Natural killer cell (primary cell): ENCODE measurements at regions not wholly inside any gene's neighbourhood (a gene's known extent, or its start where the extent isn't known, plus 50 kb on each side); places are given as distances from the start of the nearest gene placed in this dataset.

Experiments
- ATAC-seq, 3 donors: fragments of 150-1000 bp in 2 of 3; fragments of 200-7000 bp in 1 of 3; cut with Tn5 transposase; 1 replicate in 1 of 3; 2 replicates in 2 of 3; pipeline ENCODE4 v1.10.0; 2021; ENCODE audit warnings: mild to moderate bottlenecking in 2 of 3, moderate library complexity in 2 of 3
- DNase-seq, 2 donors: peaks; one replicate each; pipeline versions ENCODE4 v3.0.0 to v3.0.0-alpha.2; 2013 to 2021; ENCODE audit warnings: mixed read lengths in 1 of 2
- H3K27ac ChIP-seq: one replicate; pipeline ENCODE4 v1.5.1; 2013; ENCODE audit warnings: mild to moderate bottlenecking, low read length
- H3K27me3 ChIP-seq: one replicate; pipeline ENCODE4 v1.6.1; 2013; ENCODE audit warnings: low read length; ENCODE audit not compliant: control insufficient read depth, insufficient read depth
- H3K36me3 ChIP-seq: one replicate; pipeline ENCODE4 v1.6.1; 2013; ENCODE audit warnings: low read length; ENCODE audit not compliant: control insufficient read depth, insufficient read depth
- H3K4me1 ChIP-seq: one replicate; pipeline ENCODE4 v1.6.1; 2013; ENCODE audit warnings: low read length; ENCODE audit not compliant: control insufficient read depth, insufficient read depth
- H3K4me3 ChIP-seq: one replicate; pipeline ENCODE4 v1.5.1; 2013; ENCODE audit warnings: low read length
- H3K9me3 ChIP-seq: one replicate; pipeline ENCODE4 v1.6.1; 2013; ENCODE audit warnings: low read length; ENCODE audit not compliant: control insufficient read depth, insufficient read depth
- H3K27ac Mint-ChIP-seq, 2 donors: one replicate each; pipeline ENCODE4 v1.8.0; 2022; ENCODE audit warnings: mild to moderate bottlenecking in 2 of 2, mixed read lengths in 2 of 2, moderate library complexity in 1 of 2
- H3K27me3 Mint-ChIP-seq, 2 donors: one replicate each; pipeline ENCODE4 v1.8.0; 2022; ENCODE audit warnings: low read depth in 2 of 2, mixed read lengths in 2 of 2
- H3K36me3 Mint-ChIP-seq: one replicate; pipeline ENCODE4 v1.8.0; 2022; ENCODE audit warnings: mixed read lengths
- H3K4me1 Mint-ChIP-seq, 2 donors: one replicate each; pipeline ENCODE4 v1.8.0; 2022; ENCODE audit warnings: mixed read lengths in 2 of 2
- H3K4me3 Mint-ChIP-seq: one replicate; pipeline ENCODE4 v1.8.0; 2022; ENCODE audit warnings: mild to moderate bottlenecking, moderate library complexity, mixed read lengths
- H3K9me3 Mint-ChIP-seq, 2 donors: one replicate each; pipeline ENCODE4 v1.8.0; 2022; ENCODE audit warnings: mixed read lengths in 2 of 2
- WGBS: methylation state at CpG from one replicate; pipeline ENCODE4 v1.1.7; 2013; ENCODE audit warnings: missing lambda C conversion rate; ENCODE audit not compliant: insufficient coverage; 5-methylcytosine and 5-hydroxymethylcytosine counted together
- intact Hi-C: fragments of 100-400 bp; cut with micrococcal nuclease; formaldehyde crosslinking; loops from one replicate; pipeline ENCODE4 v1.14.2; 2022
- TF ChIP-seq, protein P1 (sequence below): fragments of 200-600 bp; IDR thresholded peaks from one replicate; pipeline ENCODE4 v1.8.0; 2022; ENCODE audit warnings: antibody characterized with exemption

GRCh38 chr4:151822331-151822730 lies 61.5 kb upstream of the GATB start:
- peaks cover 12 to 44% of the 10 kb centered on the region in 2 donors for H3K27me3 Mint-ChIP-seq
- H3K36me3 Mint-ChIP-seq: no peaks in the 10 kb centered on the region
- no peaks in the 10 kb centered on the region for H3K36me3 ChIP-seq
- intact Hi-C loops: no loop called here
- no peak overlapping the region for H3K27ac Mint-ChIP-seq
- no peak overlapping the region for H3K4me3 ChIP-seq
- H3K4me3 Mint-ChIP-seq: no peak overlapping the region
- no peak overlapping the region for H3K27ac ChIP-seq
- H3K4me1 ChIP-seq: no peaks in the 10 kb centered on the region
- no peaks in the 10 kb centered on the region for H3K4me1 Mint-ChIP-seq
- ATAC-seq (no peak), DNase-seq (no peak)
- no peaks in the 10 kb centered on the region for H3K9me3 ChIP-seq
- TF ChIP-seq, protein P1, sequence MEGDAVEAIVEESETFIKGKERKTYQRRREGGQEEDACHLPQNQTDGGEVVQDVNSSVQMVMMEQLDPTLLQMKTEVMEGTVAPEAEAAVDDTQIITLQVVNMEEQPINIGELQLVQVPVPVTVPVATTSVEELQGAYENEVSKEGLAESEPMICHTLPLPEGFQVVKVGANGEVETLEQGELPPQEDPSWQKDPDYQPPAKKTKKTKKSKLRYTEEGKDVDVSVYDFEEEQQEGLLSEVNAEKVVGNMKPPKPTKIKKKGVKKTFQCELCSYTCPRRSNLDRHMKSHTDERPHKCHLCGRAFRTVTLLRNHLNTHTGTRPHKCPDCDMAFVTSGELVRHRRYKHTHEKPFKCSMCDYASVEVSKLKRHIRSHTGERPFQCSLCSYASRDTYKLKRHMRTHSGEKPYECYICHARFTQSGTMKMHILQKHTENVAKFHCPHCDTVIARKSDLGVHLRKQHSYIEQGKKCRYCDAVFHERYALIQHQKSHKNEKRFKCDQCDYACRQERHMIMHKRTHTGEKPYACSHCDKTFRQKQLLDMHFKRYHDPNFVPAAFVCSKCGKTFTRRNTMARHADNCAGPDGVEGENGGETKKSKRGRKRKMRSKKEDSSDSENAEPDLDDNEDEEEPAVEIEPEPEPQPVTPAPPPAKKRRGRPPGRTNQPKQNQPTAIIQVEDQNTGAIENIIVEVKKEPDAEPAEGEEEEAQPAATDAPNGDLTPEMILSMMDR: no peak
- no peaks in the 10 kb centered on the region for H3K27me3 ChIP-seq
- no peaks in the 10 kb centered on the region for H3K9me3 Mint-ChIP-seq

DNA sequence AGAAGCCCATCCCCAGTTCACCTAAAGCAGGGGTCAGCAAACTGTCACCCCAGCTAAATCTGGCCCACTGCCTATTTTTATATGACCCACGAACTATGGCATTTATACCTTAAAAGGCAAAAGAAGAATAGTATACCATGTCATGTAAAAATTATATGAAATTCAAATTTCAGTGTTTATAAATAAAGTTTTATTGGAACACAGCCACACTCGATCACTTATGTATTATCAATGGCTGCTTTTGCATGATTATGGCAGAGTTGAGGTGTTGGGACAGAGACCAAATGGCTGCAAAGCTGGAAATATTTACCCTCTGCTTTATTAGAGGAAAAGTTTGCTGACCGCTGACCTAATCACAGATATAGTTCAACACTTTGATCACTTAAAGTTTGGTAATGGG lies 59.2 kb upstream of the GATB start:
- WGBS: 100% methylated on average over 1 of the region's 3 CpGs
- intact Hi-C loops: no loop called here
- peaks cover 12 to 34% of the 10 kb centered on the region in 2 donors for H3K27me3 Mint-ChIP-seq

GRCh38 chr4:151811403-151811802 lies 50.6 kb upstream of the GATB start:
- ATAC-seq: no peak
- no peaks in the 10 kb centered on the region for H3K36me3 Mint-ChIP-seq
- H3K9me3 Mint-ChIP-seq: no peaks in the 10 kb centered on the region
- DNase-seq: no peak
- H3K4me3 Mint-ChIP-seq: no peak overlapping the region
- intact Hi-C loops: no loop called here
- no peaks in the 10 kb centered on the region for H3K4me1 ChIP-seq
- H3K4me1 Mint-ChIP-seq: no peaks in the 10 kb centered on the region
- TF ChIP-seq, protein P1: no peak
- no peaks in the 10 kb centered on the region for H3K36me3 ChIP-seq
- no peaks in the 10 kb centered on the region for H3K27me3 ChIP-seq
- no peak overlapping the region for H3K27ac Mint-ChIP-seq
- H3K27ac ChIP-seq: no peak overlapping the region
- no peak overlapping the region for H3K4me3 ChIP-seq
- H3K27me3 Mint-ChIP-seq: peaks cover 3 to 11% of the 10 kb centered on the region in 2 donors
- H3K9me3 ChIP-seq: no peaks in the 10 kb centered on the region

More for the DNA sequence above, 59.2 kb upstream of the GATB start:
- Histone ChIP-seq H3K27me3 (no peaks in the 10 kb centered on the region), H3K27ac (no peak overlapping the region), H3K4me3 (no peak overlapping the region), H3K36me3 (no peaks in the 10 kb centered on the region), H3K4me1 (no peaks in the 10 kb centered on the region), H3K9me3 (no peaks in the 10 kb centered on the region)
- DNase-seq: no peak
- H3K4me1 Mint-ChIP-seq: no peaks in the 10 kb centered on the region
- H3K36me3 Mint-ChIP-seq: no peaks in the 10 kb centered on the region
- H3K9me3 Mint-ChIP-seq: no peaks in the 10 kb centered on the region
- H3K4me3 Mint-ChIP-seq: no peak overlapping the region
- TF ChIP-seq, protein P1: no peak
- H3K27ac Mint-ChIP-seq: no peak overlapping the region
- ATAC-seq: no peak
